Heart left ventricle (tissue), 13 donors: ENCODE measurements at regions not wholly inside any gene's neighbourhood (a gene's known extent, or its start where the extent isn't known, plus 50 kb on each side); places are given as distances from the start of the nearest gene placed in this dataset.

Source experiments
- POLR2A ChIP-seq, 2 donors: fragments of 450-650 bp; IDR thresholded peaks; one replicate each; pipeline ENCODE4 v1.6.1; 2017; ENCODE audit warnings: antibody characterized with exemption in 2 of 2, mild to moderate bottlenecking in 2 of 2, moderate library complexity in 2 of 2
- TF ChIP-seq, protein P1 (sequence below), 12 donors: fragments of 200-600 bp; sonication (generic) in 4 of 12; IDR thresholded peaks; one replicate each; pipeline versions ENCODE4 v1.5.0 to v1.8.0; 2018 to 2022; ENCODE audit warnings: antibody characterized with exemption in 12 of 12, mild to moderate bottlenecking in 5 of 12
- donor health status: ischemic (EF 13 %, LVEDD 7.1; RV severe dilation, severe dysfunction).
- donor health status: DM: no; HTN: yes; CAD: no.
- donor health status: DM: no; HTN: no; CAD: no.
- donor health status: ischemic (EF 25% LVEDD 6.9; RV normal size, moderate dysfunction).
- donor health status: ischemic (EF 25% LVEDD 5.7; RV mildly dilated, moderate dysfunction).
- donor health status: ischemic (EF 35%, LVEDD 5.7; RV mildly dilated, moderate dysfunction).
- donor health status: nonischemic (EF 11% LVEDD 7.7; RV severe dilation, severe dysfunction).
- donor health status: DM: yes; HTN: yes; CAD: no.
- donor health status: PGD.
- donor health status: ischemic (EF 29% LVEDD 5.4; RV normal size, mild dysfunction).
- donor health status: nonischemic (EF 23%, LVEDD 6.1; RV moderate dilation, normal function).

DNA sequence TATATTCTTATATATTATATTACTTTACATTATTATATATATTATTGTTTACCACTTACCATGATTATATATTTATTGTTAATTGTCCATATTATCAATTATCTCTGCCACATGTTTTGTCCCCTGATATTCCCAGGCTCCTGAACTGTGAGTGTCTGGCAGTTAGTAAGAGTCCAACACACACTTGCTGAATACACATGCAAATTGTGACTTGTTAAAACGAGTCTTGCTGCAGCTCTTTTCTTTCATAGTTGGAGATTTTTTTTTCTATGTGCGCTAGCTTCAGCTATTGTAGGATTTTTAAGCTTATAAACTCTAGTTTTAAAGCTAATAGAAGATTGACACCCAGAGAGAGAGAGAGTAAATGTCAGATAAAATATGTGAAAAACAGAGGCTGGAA is 207.8 kb upstream of the FAM3C start:
- TF ChIP-seq, protein P1, sequence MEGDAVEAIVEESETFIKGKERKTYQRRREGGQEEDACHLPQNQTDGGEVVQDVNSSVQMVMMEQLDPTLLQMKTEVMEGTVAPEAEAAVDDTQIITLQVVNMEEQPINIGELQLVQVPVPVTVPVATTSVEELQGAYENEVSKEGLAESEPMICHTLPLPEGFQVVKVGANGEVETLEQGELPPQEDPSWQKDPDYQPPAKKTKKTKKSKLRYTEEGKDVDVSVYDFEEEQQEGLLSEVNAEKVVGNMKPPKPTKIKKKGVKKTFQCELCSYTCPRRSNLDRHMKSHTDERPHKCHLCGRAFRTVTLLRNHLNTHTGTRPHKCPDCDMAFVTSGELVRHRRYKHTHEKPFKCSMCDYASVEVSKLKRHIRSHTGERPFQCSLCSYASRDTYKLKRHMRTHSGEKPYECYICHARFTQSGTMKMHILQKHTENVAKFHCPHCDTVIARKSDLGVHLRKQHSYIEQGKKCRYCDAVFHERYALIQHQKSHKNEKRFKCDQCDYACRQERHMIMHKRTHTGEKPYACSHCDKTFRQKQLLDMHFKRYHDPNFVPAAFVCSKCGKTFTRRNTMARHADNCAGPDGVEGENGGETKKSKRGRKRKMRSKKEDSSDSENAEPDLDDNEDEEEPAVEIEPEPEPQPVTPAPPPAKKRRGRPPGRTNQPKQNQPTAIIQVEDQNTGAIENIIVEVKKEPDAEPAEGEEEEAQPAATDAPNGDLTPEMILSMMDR (IDR thresholded peaks at IDR 0.05), result no peak
- TF ChIP-seq POLR2A (IDR thresholded peaks at IDR 0.05), result no peak
